ENCODE measurements at regions not wholly inside any gene's neighbourhood (a gene's known extent, or its start where the extent isn't known, plus 50 kb on each side); places are given as distances from the start of the nearest gene placed in this dataset.

DNA sequence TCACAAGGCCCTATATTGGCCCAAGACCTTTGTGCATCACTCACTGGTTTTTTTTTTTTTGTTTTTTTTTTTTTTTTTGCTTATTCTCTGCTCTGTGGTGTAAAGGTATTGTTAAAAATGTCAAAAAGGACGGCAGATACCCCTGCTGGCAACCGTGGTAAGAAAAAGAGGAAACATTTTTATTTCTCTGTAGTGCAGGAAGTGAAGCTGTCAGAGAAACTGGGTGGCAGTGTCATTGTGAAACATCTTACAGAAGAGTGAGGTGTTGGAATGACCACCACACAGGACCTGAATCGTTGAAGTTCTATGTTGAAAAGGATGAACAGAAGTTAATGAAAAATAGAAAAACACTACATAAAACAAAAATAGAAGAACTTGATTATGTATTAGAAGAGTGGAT lies 346.4 kb downstream of the FGF9 start:
- ATAC-seq = no peak
- no peaks in the 10 kb centered on the region for H3K36me3 ChIP-seq

DNA sequence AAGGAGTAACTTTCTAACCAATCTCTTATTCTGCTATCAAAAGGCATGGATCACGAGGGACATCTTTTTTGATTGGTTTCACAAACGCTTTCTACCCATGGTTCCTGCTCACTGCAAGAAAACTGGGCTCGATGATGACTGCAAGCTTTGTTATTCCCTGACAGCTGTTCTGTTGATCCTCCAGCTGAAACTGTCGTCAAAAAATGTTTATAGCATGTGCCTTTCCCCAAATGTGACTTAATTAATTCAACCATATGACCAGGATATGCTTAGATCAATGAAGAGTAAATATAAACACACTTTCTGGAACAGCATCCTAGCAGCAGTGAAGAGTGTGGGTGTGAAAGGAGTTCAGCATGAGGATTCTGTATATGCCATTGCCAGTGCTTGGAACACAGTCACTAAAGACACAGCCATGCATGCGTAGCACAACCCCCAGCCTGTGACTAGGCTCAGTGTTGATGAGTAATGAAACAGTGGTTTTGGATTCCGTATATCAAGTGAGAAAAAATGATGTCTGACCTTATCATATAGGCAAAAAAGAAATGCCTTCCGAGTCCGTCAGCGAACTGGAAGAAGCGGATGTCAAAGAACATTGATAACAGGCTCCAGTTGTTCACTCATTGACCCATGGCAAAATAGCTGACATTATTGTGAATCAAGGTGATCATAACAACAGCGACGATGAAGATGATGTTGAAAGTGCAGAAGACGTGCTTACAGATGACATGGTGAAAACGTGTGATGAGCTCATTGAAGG lies 347.4 kb downstream of the FGF9 start:
- TF ChIP-seq, protein P1, sequence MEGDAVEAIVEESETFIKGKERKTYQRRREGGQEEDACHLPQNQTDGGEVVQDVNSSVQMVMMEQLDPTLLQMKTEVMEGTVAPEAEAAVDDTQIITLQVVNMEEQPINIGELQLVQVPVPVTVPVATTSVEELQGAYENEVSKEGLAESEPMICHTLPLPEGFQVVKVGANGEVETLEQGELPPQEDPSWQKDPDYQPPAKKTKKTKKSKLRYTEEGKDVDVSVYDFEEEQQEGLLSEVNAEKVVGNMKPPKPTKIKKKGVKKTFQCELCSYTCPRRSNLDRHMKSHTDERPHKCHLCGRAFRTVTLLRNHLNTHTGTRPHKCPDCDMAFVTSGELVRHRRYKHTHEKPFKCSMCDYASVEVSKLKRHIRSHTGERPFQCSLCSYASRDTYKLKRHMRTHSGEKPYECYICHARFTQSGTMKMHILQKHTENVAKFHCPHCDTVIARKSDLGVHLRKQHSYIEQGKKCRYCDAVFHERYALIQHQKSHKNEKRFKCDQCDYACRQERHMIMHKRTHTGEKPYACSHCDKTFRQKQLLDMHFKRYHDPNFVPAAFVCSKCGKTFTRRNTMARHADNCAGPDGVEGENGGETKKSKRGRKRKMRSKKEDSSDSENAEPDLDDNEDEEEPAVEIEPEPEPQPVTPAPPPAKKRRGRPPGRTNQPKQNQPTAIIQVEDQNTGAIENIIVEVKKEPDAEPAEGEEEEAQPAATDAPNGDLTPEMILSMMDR (IDR thresholded peaks at IDR 0.05) = no peak
- Histone ChIP-seq H3K27ac (no peak overlapping the region), H3K4me1 (no peaks in the 10 kb centered on the region), H3K4me3 (no peak overlapping the region), H3K27me3 (no peaks in the 10 kb centered on the region), H3K9me3 (no peaks in the 10 kb centered on the region), H3K36me3 (no peaks in the 10 kb centered on the region)
- peak in 1 of 4 donors; percentile 51 for ATAC-seq
- FAIRE-seq = no peak
- intact Hi-C loops (cut with DNase I) = no loop called here
- no peak for DNase-seq
- WGBS, 2 donors = 82% methylated on average over 14 of the region's 14 CpGs

More for the DNA sequence above, 346.4 kb downstream of the FGF9 start:
- FAIRE-seq (no peak), DNase-seq (no peak)
- no peaks in the 10 kb centered on the region for H3K4me1 ChIP-seq
- H3K27ac ChIP-seq = no peak overlapping the region
- no peak overlapping the region for H3K4me3 ChIP-seq
- no peaks in the 10 kb centered on the region for H3K27me3 ChIP-seq
- 51 to 53% methylated on average over 3 of the region's 3 CpGs for WGBS, 2 donors
- no peaks in the 10 kb centered on the region for H3K9me3 ChIP-seq
- TF ChIP-seq, protein P1 (IDR thresholded peaks at IDR 0.05) = no peak
- intact Hi-C loops (cut with DNase I) = no loop called here

DNA sequence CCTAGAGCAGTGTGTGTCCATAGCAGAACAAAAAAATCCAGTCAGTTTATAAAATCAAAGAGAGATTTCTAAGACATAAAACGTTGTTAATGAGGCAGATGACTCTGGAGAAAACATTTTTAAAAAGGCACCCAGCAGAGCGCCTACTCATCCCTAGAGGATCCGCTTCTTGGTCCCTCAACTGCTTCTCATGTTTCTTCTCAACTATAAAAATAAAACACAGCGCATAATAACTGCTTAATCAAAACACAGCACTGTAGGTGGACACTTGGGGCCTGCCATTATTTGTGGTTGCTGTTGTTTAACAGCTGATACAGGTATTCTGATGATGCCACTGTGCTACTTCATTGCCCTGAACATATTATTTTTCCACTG lies 347.9 kb downstream of the FGF9 start:
- ATAC-seq (no peak), FAIRE-seq (no peak), DNase-seq (no peak)
- no peak overlapping the region for H3K27ac ChIP-seq
- no peaks in the 10 kb centered on the region for H3K36me3 ChIP-seq
- WGBS, 2 donors = 82 to 83% methylated on average over 4 of the region's 4 CpGs
- intact Hi-C loops (cut with DNase I) = no loop called here
- H3K4me3 ChIP-seq = no peak overlapping the region
- TF ChIP-seq, protein P1 (IDR thresholded peaks at IDR 0.05) = no peak
- H3K9me3 ChIP-seq = no peaks in the 10 kb centered on the region
- H3K27me3 ChIP-seq = no peaks in the 10 kb centered on the region
- no peaks in the 10 kb centered on the region for H3K4me1 ChIP-seq

DNA sequence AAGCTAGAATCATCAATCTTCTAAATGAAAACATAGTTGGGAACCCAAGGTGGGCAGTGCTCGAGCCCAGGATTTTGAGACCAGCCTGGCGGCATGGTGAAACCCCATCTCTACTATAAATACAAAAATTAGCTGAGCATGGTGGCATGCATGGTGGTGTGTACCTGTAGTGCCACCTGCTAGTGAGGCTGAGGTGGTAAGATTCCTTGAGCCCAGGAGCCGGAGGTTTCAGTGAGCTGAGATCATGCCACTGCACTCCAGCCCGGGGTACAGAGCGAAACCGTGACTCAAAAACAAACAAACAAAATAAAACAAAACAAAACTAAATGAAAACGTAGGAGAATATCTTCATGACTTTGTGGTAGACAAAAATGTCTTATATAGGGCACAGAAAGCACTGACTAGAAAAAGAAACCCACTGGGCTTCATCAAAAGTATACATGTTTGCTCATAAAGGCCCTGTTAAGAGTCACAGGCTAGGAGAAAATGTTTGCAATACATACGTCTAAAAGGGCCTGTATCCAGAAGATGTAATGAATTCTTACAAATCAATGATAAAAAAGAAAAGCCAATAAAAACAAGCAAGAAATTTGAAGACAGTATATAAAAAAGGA lies 353.6 kb downstream of the FGF9 start:
- Histone ChIP-seq H3K27ac (no peak overlapping the region), H3K9me3 (no peaks in the 10 kb centered on the region), H3K4me1 (no peaks in the 10 kb centered on the region), H3K36me3 (no peaks in the 10 kb centered on the region), H3K4me3 (no peak overlapping the region), H3K27me3 (no peaks in the 10 kb centered on the region)
- intact Hi-C loops (cut with DNase I) = no loop called here
- TF ChIP-seq, protein P1 (IDR thresholded peaks at IDR 0.05) = no peak
- FAIRE-seq (no peak), ATAC-seq (no peak), DNase-seq (no peak)
- WGBS, 2 donors = 89 to 91% methylated on average over 8 of the region's 8 CpGs

DNA sequence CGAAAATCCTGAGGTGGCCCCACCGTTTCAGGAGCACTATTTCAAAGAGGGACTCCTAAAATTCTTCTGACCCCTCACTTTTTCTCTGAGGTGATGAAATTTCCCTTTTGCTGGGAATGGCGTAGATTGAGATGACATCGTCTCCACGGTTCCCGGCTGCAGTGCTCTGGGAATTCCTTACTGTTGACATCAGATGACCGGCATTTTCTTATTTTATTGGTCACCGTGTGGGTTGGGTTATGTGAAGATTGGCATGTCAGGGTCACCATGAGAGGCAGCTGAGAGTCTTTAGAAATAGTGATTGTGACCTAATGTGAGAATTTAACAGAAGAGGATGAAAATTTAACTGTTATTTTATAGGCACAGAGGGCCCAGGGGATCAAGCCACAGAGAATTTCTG lies 356.7 kb downstream of the FGF9 start:
- Histone ChIP-seq H3K36me3 (no peaks in the 10 kb centered on the region), H3K27ac (no peak overlapping the region), H3K9me3 (no peaks in the 10 kb centered on the region), H3K4me1 (peaks cover 0 to 2% (median 2%) of the 10 kb centered on the region in 3 donors), H3K27me3 (no peaks in the 10 kb centered on the region), H3K4me3 (no peak overlapping the region)
- 87 to 88% methylated on average over 8 of the region's 8 CpGs for WGBS, 2 donors
- intact Hi-C loops (cut with DNase I) = no loop called here
- FAIRE-seq (no peak), DNase-seq (no peak), ATAC-seq (no peak)
- TF ChIP-seq, protein P1 (IDR thresholded peaks at IDR 0.05) = no peak
